H9 (cell line): ENCODE measurements at regions not wholly inside any gene's neighbourhood (a gene's known extent, or its start where the extent isn't known, plus 50 kb on each side); places are given as distances from the start of the nearest gene placed in this dataset.
"Not testable (repeated sequence)": the region's sequence is repeated elsewhere in the genome, so short reads cannot be mapped to it uniquely, and the experiment has no call there.

Source experiments
- DNase-seq: peaks from one replicate; pipeline ENCODE4 v3.0.0-alpha.2; 2017
- H2AFZ ChIP-seq: one replicate; pipeline ENCODE4 v1.6.1; 2013; ENCODE audit warnings: mild to moderate bottlenecking, low read length, control low read depth, moderate library complexity
- H2AK5ac ChIP-seq: 2 replicates; pipeline ENCODE4 v1.6.1; 2013; ENCODE audit warnings: low read length, control low read depth, mixed read lengths; ENCODE audit not compliant: insufficient read length
- H2BK120ac ChIP-seq: one replicate; pipeline ENCODE4 v1.6.1; 2013; ENCODE audit warnings: low read depth, mild to moderate bottlenecking, low read length, control low read depth, inconsistent platforms; ENCODE audit not compliant: poor library complexity, severe bottlenecking
- H2BK12ac ChIP-seq: 2 replicates; pipeline ENCODE4 v1.6.1; 2013; ENCODE audit warnings: low read length, control low read depth, mixed read lengths, low read depth; ENCODE audit not compliant: insufficient read length
- H2BK15ac ChIP-seq: 2 replicates; pipeline ENCODE4 v1.6.1; 2013; ENCODE audit warnings: low read depth, low read length, control low read depth
- H2BK20ac ChIP-seq: one replicate; pipeline ENCODE4 v1.6.1; 2013; ENCODE audit warnings: low read depth, mild to moderate bottlenecking, low read length, control low read depth, inconsistent platforms; ENCODE audit not compliant: poor library complexity, severe bottlenecking
- H2BK5ac ChIP-seq: 2 replicates; pipeline ENCODE4 v1.6.1; 2013; ENCODE audit warnings: low read length, control low read depth, mixed read lengths; ENCODE audit not compliant: insufficient read length
- H3K14ac ChIP-seq: 2 replicates; pipeline ENCODE4 v1.6.1; 2013; ENCODE audit warnings: low read length, control low read depth; ENCODE audit not compliant: insufficient read depth
- H3K18ac ChIP-seq: 2 replicates; pipeline ENCODE4 v1.6.1; 2013; ENCODE audit warnings: low read depth, mild to moderate bottlenecking, mixed read lengths, low read length, control low read depth; ENCODE audit not compliant: insufficient read length
- H3K23ac ChIP-seq: 2 replicates; pipeline ENCODE4 v1.6.1; 2013; ENCODE audit warnings: low read length, control low read depth, mixed read lengths, low read depth; ENCODE audit not compliant: insufficient read length
- H3K23me2 ChIP-seq: 2 replicates; pipeline ENCODE4 v1.6.1; 2013; ENCODE audit warnings: low read depth, mild to moderate bottlenecking, mixed read lengths, low read length, control low read depth; ENCODE audit not compliant: insufficient read length, poor library complexity, severe bottlenecking
- H3K27ac ChIP-seq: 2 replicates; pipeline ENCODE4 v1.5.1; 2013; ENCODE audit warnings: low read length, control low read depth, mixed read lengths, low read depth; ENCODE audit not compliant: insufficient read length
- H3K27me3 ChIP-seq: 2 replicates; pipeline ENCODE4 v1.6.1; 2013; ENCODE audit warnings: low read length, control low read depth, inconsistent platforms; ENCODE audit not compliant: insufficient read depth
- H3K4ac ChIP-seq: 2 replicates; pipeline ENCODE4 v1.6.1; 2013; ENCODE audit warnings: low read depth, mild to moderate bottlenecking, control low read depth, inconsistent platforms, low read length, moderate library complexity
- H3K4me1 ChIP-seq: 2 replicates; pipeline ENCODE4 v1.6.1; 2013; ENCODE audit warnings: low read length, control low read depth, inconsistent platforms; ENCODE audit not compliant: insufficient read depth
- H3K4me2 ChIP-seq: 2 replicates; pipeline ENCODE4 v1.6.1; 2013; ENCODE audit warnings: low read length, control low read depth, mixed read lengths; ENCODE audit not compliant: insufficient read length, insufficient read depth
- H3K56ac ChIP-seq: 2 replicates; pipeline ENCODE4 v1.6.1; 2013; ENCODE audit warnings: low read depth, mild to moderate bottlenecking, mixed read lengths, low read length, control low read depth; ENCODE audit not compliant: insufficient read length
- H3K79me1 ChIP-seq: 2 replicates; pipeline ENCODE4 v1.6.1; 2013; ENCODE audit warnings: low read depth, mild to moderate bottlenecking, moderate library complexity, low read length, control low read depth, inconsistent platforms; ENCODE audit not compliant: insufficient read depth, poor library complexity, severe bottlenecking
- H3K79me2 ChIP-seq: 2 replicates; pipeline ENCODE4 v1.6.1; 2013; ENCODE audit warnings: low read length, control low read depth, inconsistent platforms; ENCODE audit not compliant: insufficient read depth
- H3K9ac ChIP-seq: 2 replicates; pipeline ENCODE4 v1.6.1; 2013; ENCODE audit warnings: low read length, control low read depth, mixed read lengths; ENCODE audit not compliant: insufficient read length; ENCODE audit errors: extremely low read depth
- H3K9me3 ChIP-seq: one replicate; pipeline ENCODE4 v1.6.1; 2013; ENCODE audit warnings: low read depth, low read length, inconsistent platforms; ENCODE audit not compliant: control insufficient read depth
- H3T11ph ChIP-seq: one replicate; pipeline ENCODE4 v1.6.1; 2013; ENCODE audit warnings: mild to moderate bottlenecking, low read length, control low read depth, inconsistent platforms
- H4K20me1 ChIP-seq: one replicate; pipeline ENCODE4 v1.6.1; 2013; ENCODE audit not compliant: control insufficient read depth, insufficient read length, insufficient read depth
- H4K5ac ChIP-seq: 2 replicates; pipeline ENCODE4 v1.6.1; 2013; ENCODE audit warnings: low read depth, mild to moderate bottlenecking, mixed read lengths, low read length, control low read depth; ENCODE audit not compliant: insufficient read length
- H4K8ac ChIP-seq: replicated peaks from 2 replicates; pipeline ENCODE4 v1.6.1; 2013; ENCODE audit warnings: low read length, control low read depth, mixed read lengths, low read depth; ENCODE audit not compliant: insufficient read length
- H4K91ac ChIP-seq: 2 replicates; pipeline ENCODE4 v1.6.1; 2013; ENCODE audit warnings: low read depth, mild to moderate bottlenecking, moderate library complexity, mixed read lengths, low read length, control low read depth; ENCODE audit not compliant: insufficient read length
- H3K27ac Mint-ChIP-seq, 3 experiments: 2 replicates in 2 of 3; 3 replicates in 1 of 3; pipeline ENCODE4 v1.8.0; 2020 to 2021; ENCODE audit warnings: mixed read lengths in 3 of 3, mild to moderate bottlenecking in 1 of 3, moderate library complexity in 1 of 3
- H3K27me3 Mint-ChIP-seq: 2 replicates; pipeline ENCODE4 v1.8.0; 2021; ENCODE audit warnings: low read depth, mild to moderate bottlenecking, moderate library complexity, mixed read lengths
- H3K36me3 Mint-ChIP-seq, 3 experiments: 2 replicates in 2 of 3; 3 replicates in 1 of 3; pipeline ENCODE4 v1.8.0; 2020 to 2021; ENCODE audit warnings: low read depth in 3 of 3, mixed read lengths in 3 of 3; ENCODE audit not compliant: insufficient read depth in 1 of 3
- H3K4me1 Mint-ChIP-seq, 2 experiments: 2 replicates each; pipeline ENCODE4 v1.8.0; 2020; ENCODE audit warnings: mixed read lengths in 2 of 2
- H3K4me3 Mint-ChIP-seq, 2 experiments: 2 replicates in 1 of 2; 3 replicates in 1 of 2; pipeline ENCODE4 v1.8.0; 2020 to 2021; ENCODE audit warnings: mild to moderate bottlenecking in 2 of 2, mixed read lengths in 2 of 2, moderate library complexity in 1 of 2
- H3K9me3 Mint-ChIP-seq, 2 experiments: 2 replicates in 1 of 2; 3 replicates in 1 of 2; pipeline ENCODE4 v1.8.0; 2020; ENCODE audit warnings: mild to moderate bottlenecking in 2 of 2, mixed read lengths in 2 of 2, moderate library complexity in 1 of 2
- WGBS: extraction: QIAGEN DNeasy Blood & Tissue Kit; methylation state at CpG from one replicate; pipeline ENCODE4 v1.1.7; 2013; ENCODE audit warnings: missing lambda C conversion rate, low lambda C conversion rate, mixed read lengths; ENCODE audit not compliant: insufficient read length; ENCODE audit errors: extremely low coverage; 5-methylcytosine and 5-hydroxymethylcytosine counted together
- TF ChIP-seq, protein P1 (sequence below): fragments of 200-600 bp; sonication (generic); conservative IDR thresholded peaks from 3 replicates; pipeline ENCODE4 v1.8.0; 2021; ENCODE audit warnings: antibody characterized with exemption, mild to moderate bottlenecking

GRCh38 chr16:8032406-8032805 lies 557.9 kb downstream of the TMEM114 start:
- no peak overlapping the region for H3K27ac ChIP-seq
- no peak overlapping the region for H2BK12ac ChIP-seq
- H3K4me3 Mint-ChIP-seq: no peak overlapping the region
- H3K4me1 Mint-ChIP-seq: no peaks in the 10 kb centered on the region
- H3K27ac Mint-ChIP-seq: no peak overlapping the region
- H3K36me3 Mint-ChIP-seq: no peaks in the 10 kb centered on the region; a peak in 1 of 7 replicates
- H3K18ac ChIP-seq: no peak overlapping the region
- H3K14ac ChIP-seq: no peak overlapping the region
- no peak overlapping the region for H4K91ac ChIP-seq
- no peak overlapping the region for H3K4me2 ChIP-seq
- H2BK20ac ChIP-seq: no peak overlapping the region
- H2BK120ac ChIP-seq: no peak overlapping the region
- H3K23ac ChIP-seq: no peak overlapping the region
- no peaks in the 10 kb centered on the region for H4K20me1 ChIP-seq
- H4K5ac ChIP-seq: no peak overlapping the region
- H2BK15ac ChIP-seq: no peak overlapping the region
- H2BK5ac ChIP-seq: no peak overlapping the region
- H3K23me2 ChIP-seq: no peaks in the 10 kb centered on the region
- H4K8ac ChIP-seq: no peak overlapping the region
- no CpG with 5 or more reads among the region's 3 CpGs for WGBS
- H3K79me1 ChIP-seq: no peaks in the 10 kb centered on the region
- H3K4ac ChIP-seq: no peak overlapping the region
- no peak overlapping the region for H3T11ph ChIP-seq
- peaks cover 7% of the 10 kb centered on the region for H3K27me3 Mint-ChIP-seq
- H2AFZ ChIP-seq: no peak overlapping the region
- H3K9me3 ChIP-seq: no peaks in the 10 kb centered on the region
- no peak overlapping the region for H3K9ac ChIP-seq
- H2AK5ac ChIP-seq: no peak overlapping the region
- TF ChIP-seq, protein P1, sequence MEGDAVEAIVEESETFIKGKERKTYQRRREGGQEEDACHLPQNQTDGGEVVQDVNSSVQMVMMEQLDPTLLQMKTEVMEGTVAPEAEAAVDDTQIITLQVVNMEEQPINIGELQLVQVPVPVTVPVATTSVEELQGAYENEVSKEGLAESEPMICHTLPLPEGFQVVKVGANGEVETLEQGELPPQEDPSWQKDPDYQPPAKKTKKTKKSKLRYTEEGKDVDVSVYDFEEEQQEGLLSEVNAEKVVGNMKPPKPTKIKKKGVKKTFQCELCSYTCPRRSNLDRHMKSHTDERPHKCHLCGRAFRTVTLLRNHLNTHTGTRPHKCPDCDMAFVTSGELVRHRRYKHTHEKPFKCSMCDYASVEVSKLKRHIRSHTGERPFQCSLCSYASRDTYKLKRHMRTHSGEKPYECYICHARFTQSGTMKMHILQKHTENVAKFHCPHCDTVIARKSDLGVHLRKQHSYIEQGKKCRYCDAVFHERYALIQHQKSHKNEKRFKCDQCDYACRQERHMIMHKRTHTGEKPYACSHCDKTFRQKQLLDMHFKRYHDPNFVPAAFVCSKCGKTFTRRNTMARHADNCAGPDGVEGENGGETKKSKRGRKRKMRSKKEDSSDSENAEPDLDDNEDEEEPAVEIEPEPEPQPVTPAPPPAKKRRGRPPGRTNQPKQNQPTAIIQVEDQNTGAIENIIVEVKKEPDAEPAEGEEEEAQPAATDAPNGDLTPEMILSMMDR: no peak
- no peaks in the 10 kb centered on the region for H3K27me3 ChIP-seq
- no peaks in the 10 kb centered on the region for H3K4me1 ChIP-seq
- no peak overlapping the region for H3K56ac ChIP-seq
- peaks cover 0 to 4% of the 10 kb centered on the region in 2 experiments; a peak in 3 of 5 replicates for H3K9me3 Mint-ChIP-seq
- no peak for DNase-seq
- H3K79me2 ChIP-seq: no peaks in the 10 kb centered on the region

DNA sequence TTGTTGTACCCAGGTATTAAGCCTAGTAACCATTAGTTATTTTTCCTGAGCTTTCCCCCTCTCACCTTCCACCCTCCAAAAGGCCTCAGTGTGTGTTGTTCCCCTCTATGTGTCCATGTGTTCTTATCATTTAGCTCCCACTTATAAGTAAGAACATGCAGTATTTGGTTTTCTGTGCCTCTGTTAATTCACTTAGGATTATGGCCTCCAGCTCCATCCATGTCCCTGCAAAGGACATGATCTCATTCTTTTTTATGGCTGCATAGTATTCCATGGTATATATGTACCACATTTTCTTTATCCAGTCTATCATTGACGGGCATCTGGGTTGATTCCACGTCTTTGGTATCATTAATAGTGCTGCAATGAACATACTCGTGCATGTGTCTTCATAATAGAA lies 560.3 kb downstream of the TMEM114 start:
- H3K4me3 Mint-ChIP-seq, H4K5ac ChIP-seq, H3K4me2 ChIP-seq, H3K23ac ChIP-seq, H3K4me1 ChIP-seq, H3K79me2 ChIP-seq, H3K27ac ChIP-seq, H3K36me3 Mint-ChIP-seq, H2BK12ac ChIP-seq, H3K14ac ChIP-seq, H3T11ph ChIP-seq, H2AFZ ChIP-seq, H3K56ac ChIP-seq, H3K27ac Mint-ChIP-seq, H3K27me3 ChIP-seq, H3K9ac ChIP-seq, H3K9me3 ChIP-seq, H3K79me1 ChIP-seq, H4K91ac ChIP-seq, H2AK5ac ChIP-seq, H3K23me2 ChIP-seq, H2BK20ac ChIP-seq, H2BK15ac ChIP-seq, H4K20me1 ChIP-seq, H3K27me3 Mint-ChIP-seq, H3K4me1 Mint-ChIP-seq, H3K18ac ChIP-seq, H4K8ac ChIP-seq, H2BK120ac ChIP-seq, H3K4ac ChIP-seq, DNase-seq, H3K9me3 Mint-ChIP-seq, H2BK5ac ChIP-seq: not testable (repeated sequence)
- no CpG with 5 or more reads among the region's 3 CpGs for WGBS
